ENCODE measurements at regions not wholly inside any gene's neighbourhood (a gene's known extent, or its start where the extent isn't known, plus 50 kb on each side); places are given as distances from the start of the nearest gene placed in this dataset.

DNA sequence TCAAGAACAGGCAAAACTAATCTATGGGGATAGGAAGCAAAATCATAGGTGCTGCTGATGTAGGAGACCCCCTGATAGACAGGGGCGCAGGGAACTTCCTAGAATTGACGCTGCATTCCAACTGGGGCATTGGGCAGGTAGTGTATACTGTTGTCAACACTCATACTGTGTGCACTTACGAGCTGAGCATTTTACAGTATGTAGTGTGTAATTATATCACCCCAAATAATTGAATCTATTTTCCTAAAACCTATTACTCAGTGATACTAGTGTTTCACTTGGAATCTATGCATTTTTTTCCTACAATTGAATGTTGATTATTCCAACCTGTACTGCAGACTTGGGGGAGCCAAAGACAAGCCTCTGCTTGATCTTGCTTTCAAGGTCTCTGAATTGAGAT, 207.0 kb upstream of the PRKCQ start:
- H3K4me3 ChIP-seq (replicated peaks in 1 of 2; ENCODE audit: low read depth in 1 of 2, low read length in 2 of 2): no peak overlapping the region
- H3K79me2 ChIP-seq (ENCODE audit: insufficient read depth, low read length): no peaks in the 10 kb centered on the region
- CTCF ChIA-PET: interaction anchor here (1.2 kb wide), 1 partner anchor 50 kb away, joined by 3 read pairs; no protein-coding TSS in a partner anchor
- ATAC-seq (no peak), DNase-seq (ENCODE audit: low read depth, low spot score) (no peak)
- H4K20me1 ChIP-seq (ENCODE audit: insufficient read depth): no peaks in the 10 kb centered on the region
- POLR2A ChIA-PET: no interaction called here
- no peaks in the 10 kb centered on the region for H3K9me2 ChIP-seq (ENCODE audit: insufficient read depth)
- peaks cover 0 to 10% of the 10 kb centered on the region in 2 experiments; a peak in 2 of 4 replicates for H3K4me1 ChIP-seq (ENCODE audit: control insufficient read depth in 1 of 2, insufficient read depth in 2 of 2, low read length in 2 of 2)
- H3K9ac ChIP-seq (ENCODE audit: low read length): no peak overlapping the region
- TF ChIP-seq, protein P1, sequence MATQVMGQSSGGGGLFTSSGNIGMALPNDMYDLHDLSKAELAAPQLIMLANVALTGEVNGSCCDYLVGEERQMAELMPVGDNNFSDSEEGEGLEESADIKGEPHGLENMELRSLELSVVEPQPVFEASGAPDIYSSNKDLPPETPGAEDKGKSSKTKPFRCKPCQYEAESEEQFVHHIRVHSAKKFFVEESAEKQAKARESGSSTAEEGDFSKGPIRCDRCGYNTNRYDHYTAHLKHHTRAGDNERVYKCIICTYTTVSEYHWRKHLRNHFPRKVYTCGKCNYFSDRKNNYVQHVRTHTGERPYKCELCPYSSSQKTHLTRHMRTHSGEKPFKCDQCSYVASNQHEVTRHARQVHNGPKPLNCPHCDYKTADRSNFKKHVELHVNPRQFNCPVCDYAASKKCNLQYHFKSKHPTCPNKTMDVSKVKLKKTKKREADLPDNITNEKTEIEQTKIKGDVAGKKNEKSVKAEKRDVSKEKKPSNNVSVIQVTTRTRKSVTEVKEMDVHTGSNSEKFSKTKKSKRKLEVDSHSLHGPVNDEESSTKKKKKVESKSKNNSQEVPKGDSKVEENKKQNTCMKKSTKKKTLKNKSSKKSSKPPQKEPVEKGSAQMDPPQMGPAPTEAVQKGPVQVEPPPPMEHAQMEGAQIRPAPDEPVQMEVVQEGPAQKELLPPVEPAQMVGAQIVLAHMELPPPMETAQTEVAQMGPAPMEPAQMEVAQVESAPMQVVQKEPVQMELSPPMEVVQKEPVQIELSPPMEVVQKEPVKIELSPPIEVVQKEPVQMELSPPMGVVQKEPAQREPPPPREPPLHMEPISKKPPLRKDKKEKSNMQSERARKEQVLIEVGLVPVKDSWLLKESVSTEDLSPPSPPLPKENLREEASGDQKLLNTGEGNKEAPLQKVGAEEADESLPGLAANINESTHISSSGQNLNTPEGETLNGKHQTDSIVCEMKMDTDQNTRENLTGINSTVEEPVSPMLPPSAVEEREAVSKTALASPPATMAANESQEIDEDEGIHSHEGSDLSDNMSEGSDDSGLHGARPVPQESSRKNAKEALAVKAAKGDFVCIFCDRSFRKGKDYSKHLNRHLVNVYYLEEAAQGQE (IDR thresholded peaks at IDR 0.05; ENCODE audit: low read depth): no peak
- TF ChIP-seq, protein P2, sequence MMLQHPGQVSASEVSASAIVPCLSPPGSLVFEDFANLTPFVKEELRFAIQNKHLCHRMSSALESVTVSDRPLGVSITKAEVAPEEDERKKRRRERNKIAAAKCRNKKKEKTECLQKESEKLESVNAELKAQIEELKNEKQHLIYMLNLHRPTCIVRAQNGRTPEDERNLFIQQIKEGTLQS (IDR thresholded peaks at IDR 0.05): no peak
- TF ChIP-seq ZNF274 (IDR thresholded peaks at IDR 0.05; ENCODE audit: low read depth, low read length) (no peak), EZH2 (IDR thresholded peaks at IDR 0.05) (no peak), SP1 (IDR thresholded peaks at IDR 0.05; ENCODE audit: low read depth) (no peak), EGR1 (IDR thresholded peaks at IDR 0.05; ENCODE audit: low read depth) (no peak)
- peak overlapping the region; percentile 32 for H3K4me2 ChIP-seq (ENCODE audit: low read length)
- RAD21 ChIA-PET (ENCODE audit: low non-redundant PET in 1 of 2, low total read pairs in 2 of 2, uncharacterized antibody in 2 of 2, unreplicated experiment in 2 of 2): no interaction called here
- intact Hi-C loops (cut with micrococcal nuclease): no loop called here
- peaks cover 39% of the 10 kb centered on the region for H3K27me3 ChIP-seq (ENCODE audit: insufficient read depth, low read length)
- H2AFZ ChIP-seq (ENCODE audit: low read depth, low read length, poor library complexity, severe bottlenecking): no peak overlapping the region
- no peaks in the 10 kb centered on the region for H3K36me3 ChIP-seq (ENCODE audit: control insufficient read depth in 1 of 2, insufficient read depth in 2 of 2, low read length in 2 of 2)
- no peak overlapping the region for H3K27ac ChIP-seq (ENCODE audit: low read depth, low read length)
- H3K9me3 ChIP-seq (ENCODE audit: control insufficient read depth in 1 of 2, insufficient read depth in 1 of 2, low read depth in 1 of 2, low read length in 2 of 2): no peaks in the 10 kb centered on the region
- no TSS peak for BruUV-seq (replicated peaks)

All from HCT116 (cell line).